Erythroblast (primary cell): ENCODE measurements at regions not wholly inside any gene's neighbourhood (a gene's known extent, or its start where the extent isn't known, plus 50 kb on each side); places are given as distances from the start of the nearest gene placed in this dataset.

ENCODE experiments used
- DNase-seq, 2 experiments: peaks; one replicate each; lab custom pipeline; 2025; lab: John Stamatoyannopoulos, UW
- GATA1 ChIP-seq: IDR thresholded peaks from 2 replicates; pipeline ENCODE4 v1.6.1; 2011; ENCODE audit warnings: low read depth, mild to moderate bottlenecking, control low read depth, low read length, moderate library complexity
- POLR2A ChIP-seq: IDR thresholded peaks from 2 replicates; pipeline ENCODE4 v1.6.1; 2011; ENCODE audit warnings: mild to moderate bottlenecking, low read length

DNA sequence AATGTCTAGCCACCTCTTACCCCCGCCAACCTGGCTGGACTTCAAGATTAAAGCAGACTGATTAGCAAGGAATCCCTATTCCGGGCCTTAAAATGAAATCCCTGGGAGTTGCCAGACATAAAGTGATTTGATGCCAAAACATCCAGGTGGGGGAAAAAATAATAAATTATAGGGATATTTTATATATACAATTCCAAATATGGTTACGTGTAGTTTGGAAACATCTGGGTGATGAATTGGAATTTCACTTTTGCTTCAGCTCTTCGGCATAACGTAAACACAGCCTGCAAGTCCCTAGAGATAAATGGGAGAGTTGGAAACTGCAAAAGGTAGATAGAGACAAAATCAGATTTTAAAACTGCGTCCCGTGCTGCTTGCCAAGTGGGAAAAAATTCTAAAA lies 545.5 kb upstream of the MDFIC2 start:
- TF ChIP-seq POLR2A: no peak
- TF ChIP-seq GATA1: no peak
- DNase-seq: no peak

DNA sequence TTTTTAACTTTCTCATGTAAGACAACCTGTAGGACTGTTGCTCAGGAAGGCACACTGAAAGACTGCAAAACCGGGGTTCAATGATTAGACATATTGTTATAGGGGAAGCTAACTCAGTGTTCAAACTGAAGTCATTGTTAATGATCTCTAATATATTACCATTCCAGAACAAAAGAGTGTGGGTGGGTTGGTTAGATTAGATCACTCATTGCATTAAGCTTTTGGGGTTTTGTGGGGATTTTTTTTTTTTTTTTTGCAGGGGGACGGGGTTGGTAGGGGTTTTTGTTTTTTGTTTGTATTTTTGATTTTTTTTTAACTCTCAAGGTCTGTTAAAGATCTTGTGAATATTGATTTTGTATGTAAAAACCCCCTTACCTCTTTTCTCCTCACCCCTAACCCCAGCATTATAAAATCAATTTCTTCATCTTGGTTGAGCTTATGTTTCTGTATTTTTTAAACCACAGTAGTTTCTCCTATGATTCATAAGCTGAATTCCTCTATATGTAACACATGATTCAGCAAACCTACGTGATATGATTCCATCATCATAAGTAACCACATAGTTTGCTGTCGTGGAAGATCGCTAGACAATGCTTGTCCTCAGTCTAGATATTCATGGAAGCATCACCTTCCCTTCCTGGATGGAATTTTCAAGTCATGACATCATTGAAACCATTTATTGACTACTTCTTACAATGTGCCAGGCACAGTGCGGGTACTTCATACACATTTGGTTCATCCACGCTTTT lies 544.1 kb upstream of the MDFIC2 start:
- no peak for DNase-seq
- no peak for TF ChIP-seq POLR2A
- TF ChIP-seq GATA1: no peak

DNA sequence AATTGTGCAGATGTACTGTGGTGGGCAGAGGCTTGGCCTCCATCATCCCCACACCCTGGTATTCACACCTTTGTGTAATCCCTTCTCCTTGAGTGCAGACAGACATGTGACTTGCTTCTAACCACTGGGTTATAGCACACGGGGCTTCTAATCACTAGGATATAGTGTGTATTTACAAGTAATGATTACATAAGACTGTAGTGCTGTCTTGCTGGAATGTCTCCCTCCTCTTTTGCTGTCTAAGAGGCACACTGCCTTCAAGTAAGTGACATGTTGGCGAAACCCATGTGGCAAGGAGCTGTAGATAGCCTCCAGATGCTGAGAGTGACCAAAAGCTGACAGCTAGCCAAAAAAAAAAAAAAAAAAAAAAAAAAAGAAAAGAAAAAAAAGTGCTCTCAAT lies 542.7 kb upstream of the MDFIC2 start:
- TF ChIP-seq POLR2A: no peak
- no peak for TF ChIP-seq GATA1
- DNase-seq: no peak

DNA sequence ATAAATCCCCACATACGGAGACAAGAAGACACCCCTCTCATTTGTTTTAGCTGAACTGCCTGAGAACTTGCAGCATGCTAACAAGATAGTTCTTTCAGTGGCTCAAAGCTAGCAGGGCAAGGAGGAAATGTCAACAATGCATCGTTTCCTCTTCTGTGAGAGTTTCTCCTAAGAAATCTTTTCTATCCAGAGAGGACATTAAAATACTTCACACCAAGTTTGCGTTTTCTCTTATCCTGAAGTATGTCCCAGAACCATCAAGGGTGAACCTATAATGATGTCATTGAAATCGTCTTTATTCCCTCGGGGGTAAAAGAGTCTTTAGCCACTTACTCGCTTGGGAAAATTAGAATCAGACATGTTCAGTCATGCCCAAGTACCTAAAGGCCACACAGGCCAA lies 541.7 kb upstream of the MDFIC2 start:
- no peak for DNase-seq
- TF ChIP-seq GATA1: no peak
- TF ChIP-seq POLR2A: no peak

DNA sequence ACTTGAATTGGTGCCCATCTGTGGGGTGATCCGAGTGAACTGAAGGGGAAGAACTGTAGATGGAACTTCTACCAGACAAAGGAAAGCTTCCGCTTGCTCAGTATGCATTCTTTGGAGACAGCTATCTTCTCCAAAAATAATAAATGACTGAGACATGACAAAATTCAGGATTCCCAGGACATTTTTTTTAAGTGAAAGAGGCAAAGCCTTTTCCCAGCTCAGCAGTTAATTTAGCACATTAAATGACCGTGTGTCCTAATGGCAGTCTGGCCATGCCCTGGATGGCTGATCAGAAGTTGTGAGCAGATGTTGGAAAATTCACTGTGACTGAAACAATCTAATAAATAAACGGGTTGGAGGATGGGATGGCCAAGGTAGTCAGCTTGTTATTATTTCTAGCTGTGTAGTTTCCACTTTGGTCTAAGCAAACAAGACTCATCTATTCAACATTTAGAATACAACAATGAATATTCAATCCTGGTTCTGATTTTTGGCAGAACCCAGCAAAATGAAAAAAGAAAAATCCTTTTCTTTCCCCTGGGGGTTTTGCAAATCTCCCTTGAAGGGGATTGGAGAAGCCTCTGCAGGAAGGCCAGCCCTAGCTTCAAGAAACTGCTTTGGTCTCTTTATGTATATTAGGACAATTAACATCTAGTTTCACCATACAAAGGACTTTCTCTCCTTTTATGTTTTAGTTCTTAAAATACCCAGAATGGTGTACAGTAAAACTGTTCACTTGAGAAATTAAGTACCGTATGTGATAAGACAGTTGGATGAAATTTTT lies 540.9 kb upstream of the MDFIC2 start:
- DNase-seq: no peak
- TF ChIP-seq GATA1: no peak
- TF ChIP-seq POLR2A: no peak

DNA sequence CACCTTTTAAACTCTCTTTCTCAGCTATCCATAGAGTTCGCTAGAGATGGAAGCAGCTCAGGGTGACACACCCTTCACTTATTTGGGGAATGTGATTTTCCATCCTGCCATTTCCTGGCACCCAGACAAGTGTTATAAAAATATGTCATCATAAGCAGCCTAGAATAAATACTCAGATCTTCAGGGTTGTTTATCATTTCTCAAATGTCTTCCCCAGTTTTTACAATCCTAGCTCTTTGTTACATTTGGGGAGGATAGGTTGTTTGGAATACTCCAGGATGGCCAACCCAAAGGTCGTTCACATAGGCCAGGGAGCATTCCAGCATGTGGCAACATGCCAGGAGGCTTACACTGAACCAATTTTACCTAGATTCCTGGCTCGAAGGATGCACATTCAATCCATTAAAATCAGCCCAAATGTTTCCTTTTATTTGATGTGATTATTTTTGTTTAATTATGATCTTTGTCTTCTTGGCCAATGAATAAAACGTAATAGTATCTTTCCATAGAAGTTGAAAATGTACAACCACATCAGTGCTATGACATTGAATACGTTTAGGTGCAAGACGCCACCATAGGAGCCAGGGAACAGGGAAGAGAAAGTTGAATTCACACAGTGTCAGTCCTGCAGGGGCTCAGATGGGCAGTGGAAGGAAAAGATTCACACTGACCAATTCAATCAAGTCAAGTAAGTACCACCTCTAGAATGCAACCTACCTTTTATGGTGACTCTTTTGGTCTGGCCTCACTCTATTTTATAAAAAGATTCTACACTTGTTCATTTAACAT lies 537.7 kb upstream of the MDFIC2 start:
- no peak for DNase-seq

DNA sequence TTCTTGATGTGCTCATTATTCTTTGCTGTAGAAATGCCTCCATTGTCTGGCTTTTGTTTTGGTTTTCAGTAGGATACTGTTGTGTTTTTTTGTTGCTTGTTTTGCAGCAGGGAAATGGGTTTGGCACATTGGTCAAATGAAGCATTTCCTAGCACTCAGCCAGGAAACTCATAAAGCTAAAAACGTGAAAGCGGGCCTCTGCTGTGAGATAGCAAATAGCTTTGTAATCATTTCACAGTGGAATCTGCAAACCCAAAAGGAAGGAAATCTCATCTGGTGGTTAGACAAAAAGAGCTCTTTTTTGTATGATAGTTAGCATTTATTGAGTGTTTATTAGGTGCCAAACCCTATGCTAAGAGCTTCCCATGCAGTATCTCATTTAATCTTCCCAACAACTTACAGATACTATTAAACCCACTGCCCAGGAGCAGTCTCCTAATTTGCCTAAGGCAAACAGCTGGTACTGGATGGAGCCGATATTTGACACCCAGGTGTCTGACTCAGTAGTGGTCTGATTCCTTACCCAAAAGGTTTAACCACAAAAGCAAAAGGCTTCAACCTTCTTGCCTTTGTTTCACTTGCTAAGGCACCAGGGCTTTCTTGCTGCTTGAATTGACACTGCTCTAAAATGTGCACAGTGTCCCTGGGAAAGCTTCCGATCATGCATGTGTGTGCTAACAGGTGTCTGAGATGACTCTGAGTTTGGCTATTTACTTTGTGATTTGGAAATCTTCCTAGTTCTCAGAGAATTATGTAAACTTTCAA lies 527.9 kb upstream of the MDFIC2 start:
- DNase-seq: no peak
- TF ChIP-seq GATA1 (no peak), POLR2A (no peak)

More for the DNA sequence above, 537.7 kb upstream of the MDFIC2 start:
- no peak for TF ChIP-seq GATA1
- TF ChIP-seq POLR2A: no peak

DNA sequence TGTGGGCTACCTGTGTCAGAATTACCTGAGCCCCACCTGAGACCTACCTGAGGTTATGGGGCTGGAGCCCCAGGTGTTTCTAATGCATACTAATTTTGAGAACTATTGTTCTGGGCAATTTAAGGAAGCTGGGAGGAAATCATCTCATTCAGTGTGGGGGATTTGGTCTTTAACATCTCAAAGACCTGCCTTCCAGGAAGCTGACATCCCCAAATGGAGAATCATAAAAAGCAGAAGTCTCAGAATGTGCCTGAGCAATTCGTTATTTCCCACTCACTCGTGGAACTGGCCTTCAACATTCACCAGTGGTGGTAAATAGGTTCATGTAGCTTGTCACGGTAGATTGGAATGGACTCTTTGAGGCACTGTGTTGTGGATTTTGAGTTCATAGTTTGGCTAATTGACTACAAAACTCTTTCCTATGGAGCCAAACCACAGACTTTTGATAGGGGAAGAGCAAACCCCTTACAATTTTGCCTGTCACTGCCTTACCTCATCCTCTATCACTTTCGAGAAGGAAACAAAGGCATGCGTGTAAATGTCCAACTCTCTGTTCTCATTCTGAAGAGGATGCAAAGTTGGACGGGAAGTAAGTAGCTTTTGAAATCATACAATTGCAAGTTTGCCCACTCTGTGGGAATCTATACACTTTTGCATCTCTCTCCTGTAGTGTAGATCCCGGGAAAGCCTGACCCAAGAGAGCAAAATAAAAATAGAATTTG lies 521.0 kb upstream of the MDFIC2 start:
- TF ChIP-seq POLR2A (no peak), GATA1 (no peak)
- no peak for DNase-seq

DNA sequence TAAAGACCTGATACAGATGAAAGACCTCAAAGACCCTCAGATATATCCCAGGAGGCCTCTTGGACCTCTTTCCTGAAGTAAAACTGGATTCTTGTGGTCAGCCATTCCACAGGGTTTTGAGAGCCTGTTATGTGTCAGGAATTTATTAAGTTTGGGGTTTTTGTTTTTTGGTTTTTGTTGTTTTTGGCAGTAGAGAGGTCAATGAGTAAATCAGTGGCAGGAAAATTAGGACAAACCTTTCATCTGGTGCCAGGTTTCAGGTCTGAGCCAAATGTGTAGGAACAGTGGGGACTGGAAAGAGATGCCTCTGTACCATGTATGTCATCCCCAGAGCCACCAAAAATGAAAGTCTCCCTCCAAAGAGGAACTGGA lies 520.4 kb upstream of the MDFIC2 start:
- TF ChIP-seq GATA1: no peak
- no peak for TF ChIP-seq POLR2A
- DNase-seq: no peak

DNA sequence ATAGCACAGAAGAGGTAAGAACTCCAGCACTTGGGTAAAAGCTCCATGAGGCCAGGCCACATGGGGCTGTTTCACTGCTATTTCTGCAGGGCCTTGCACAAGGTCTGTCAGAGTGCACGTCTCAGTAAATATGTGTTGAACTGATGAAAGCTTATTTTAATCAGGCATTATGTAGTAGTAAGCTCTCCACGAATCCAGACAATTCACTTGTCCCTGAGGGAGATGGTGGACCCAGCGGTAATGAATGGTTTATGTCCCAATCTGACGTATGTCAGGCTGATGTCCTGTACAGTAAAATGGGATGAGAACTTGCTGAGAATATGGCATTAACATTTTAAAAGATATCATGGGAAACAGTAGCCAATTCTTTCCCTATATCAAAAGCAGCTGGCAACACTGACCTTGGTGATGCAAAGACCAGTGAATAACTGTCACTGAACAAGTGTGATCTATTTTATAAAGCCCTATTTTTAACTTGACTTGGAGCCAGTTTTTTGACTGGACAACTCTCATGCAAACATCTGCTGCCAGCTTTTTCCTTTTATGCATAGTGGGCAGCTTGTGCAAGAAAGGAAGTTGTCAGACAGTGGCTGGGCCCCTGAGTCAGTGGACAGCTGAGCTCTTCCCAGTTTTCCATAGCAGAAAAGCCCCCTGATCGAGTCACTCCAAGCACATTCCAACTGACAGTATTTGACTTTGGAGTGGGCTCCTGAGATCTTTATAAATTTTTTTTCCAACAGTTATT lies 519.8 kb upstream of the MDFIC2 start:
- no peak for DNase-seq
- TF ChIP-seq GATA1: no peak
- no peak for TF ChIP-seq POLR2A

DNA sequence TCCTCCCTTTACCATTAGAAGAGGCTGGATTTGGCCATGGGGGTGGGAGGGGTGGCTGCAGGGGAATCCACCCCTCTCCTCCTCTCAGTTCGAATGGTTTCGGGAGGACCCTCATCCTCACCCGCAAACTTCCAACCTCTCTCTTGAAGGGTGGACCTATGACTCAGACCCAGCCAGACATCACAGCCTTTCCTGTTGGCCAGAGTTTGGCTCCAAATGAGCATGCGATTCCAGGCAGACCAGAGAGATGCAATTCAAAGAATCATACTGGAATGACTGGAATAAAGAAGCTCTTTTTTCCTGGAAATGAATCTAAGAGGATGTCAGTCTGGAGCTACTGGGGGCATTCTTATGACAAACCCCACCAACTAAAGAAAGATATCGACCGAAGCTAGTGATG lies 516.7 kb upstream of the MDFIC2 start:
- TF ChIP-seq POLR2A: no peak
- TF ChIP-seq GATA1: no peak
- no peak for DNase-seq

DNA sequence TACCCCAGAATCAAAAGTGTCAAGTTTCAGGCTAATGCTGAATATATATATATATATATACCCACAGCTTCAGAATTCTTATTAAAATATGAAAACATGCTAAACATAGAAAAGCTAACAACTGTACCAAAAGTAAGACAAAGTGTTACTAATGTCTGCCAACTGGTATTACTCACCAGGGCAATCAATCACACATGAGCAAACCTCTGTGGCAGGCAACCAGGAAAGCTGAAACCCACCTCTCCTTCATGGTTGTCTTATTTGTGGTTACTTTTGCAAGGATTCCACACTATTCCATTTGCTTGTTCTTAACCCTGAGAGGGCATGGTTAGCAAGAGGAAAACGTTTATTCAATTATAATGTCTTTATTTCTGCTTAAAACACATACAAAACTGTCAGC lies 512.3 kb upstream of the MDFIC2 start:
- TF ChIP-seq POLR2A: no peak
- no peak for TF ChIP-seq GATA1
- no peak for DNase-seq
